OCI-LY7 (cell line): ENCODE measurements at regions not wholly inside any gene's neighbourhood (a gene's known extent, or its start where the extent isn't known, plus 50 kb on each side); places are given as distances from the start of the nearest gene placed in this dataset.

Experiments
- BruUV-seq: library from RNA; stranded (reverse); fragments of 400-500 nt; replicated peaks from 2 replicates; lab custom pipeline; 2021; lab: Mats Ljungman, UMichigan
- CTCF ChIA-PET: fragments of 300-600 bp; sonication (Branson Sonifier 250); formaldehyde crosslinking; loops from one replicate; lab custom pipeline; 2022; ENCODE audit warnings: antibody characterized with exemption; ENCODE audit not compliant: unreplicated experiment; lab: Charles Lee
- POLR2A ChIA-PET: fragments of 300-600 bp; sonication (Branson Sonifier 250); formaldehyde crosslinking; loops from one replicate; lab custom pipeline; 2022; ENCODE audit warnings: antibody characterized with exemption; lab: Charles Lee
- DNase-seq: peaks from one replicate; pipeline ENCODE4 v3.0.0-alpha.2; 2015; ENCODE audit warnings: low spot score
- H2AFZ ChIP-seq: fragments of 200-600 bp; sonication (generic), shearing (Covaris generic); 2 replicates; pipeline ENCODE4 v1.6.1; 2014; ENCODE audit warnings: mild to moderate bottlenecking, antibody characterized with exemption, low read length, moderate library complexity
- H3K27ac ChIP-seq: fragments of 200-600 bp; sonication (generic); 2 replicates; pipeline ENCODE4 v1.5.1; 2014; ENCODE audit warnings: mixed run types, low read depth, mild to moderate bottlenecking, moderate library complexity, low read length, inconsistent platforms; ENCODE audit not compliant: poor library complexity, severe bottlenecking
- H3K36me3 ChIP-seq: fragments of 200-600 bp; sonication (generic); 2 replicates; pipeline ENCODE4 v1.6.1; 2014; ENCODE audit warnings: mild to moderate bottlenecking, antibody characterized with exemption, low read length, moderate library complexity, mixed read lengths; ENCODE audit not compliant: insufficient read depth
- H3K4me1 ChIP-seq: fragments of 200-600 bp; sonication (generic); 2 replicates; pipeline ENCODE4 v1.5.1; 2014; ENCODE audit warnings: mild to moderate bottlenecking, low read length; ENCODE audit not compliant: insufficient read depth, poor library complexity, severe bottlenecking
- H3K4me2 ChIP-seq: fragments of 200-600 bp; sonication (generic); 2 replicates; pipeline ENCODE4 v1.6.1; 2014; ENCODE audit warnings: mild to moderate bottlenecking, low read length
- H3K4me3 ChIP-seq: fragments of 200-600 bp; sonication (generic); 2 replicates; pipeline ENCODE4 v1.5.1; 2014; ENCODE audit warnings: mild to moderate bottlenecking, low read depth, low read length; ENCODE audit not compliant: poor library complexity, severe bottlenecking
- H3K79me2 ChIP-seq: fragments of 200-600 bp; sonication (generic); 2 replicates; pipeline ENCODE4 v1.6.1; 2016; ENCODE audit warnings: low read depth, mild to moderate bottlenecking, low read length, moderate library complexity, mixed read lengths; ENCODE audit not compliant: insufficient read depth
- H3K9me2 ChIP-seq: fragments of 200-600 bp; sonication (generic); 2 replicates; pipeline ENCODE4 v1.6.1; 2016; ENCODE audit warnings: mild to moderate bottlenecking, low read length, mixed read lengths; ENCODE audit not compliant: insufficient read depth
- H3K9me3 ChIP-seq: fragments of 200-600 bp; sonication (generic); 2 replicates; pipeline ENCODE4 v1.6.1; 2014; ENCODE audit warnings: mild to moderate bottlenecking, mixed run types, low read length, mixed read lengths
- H4K20me1 ChIP-seq: fragments of 200-600 bp; sonication (generic); 2 replicates; pipeline ENCODE4 v1.6.1; 2014; ENCODE audit warnings: mild to moderate bottlenecking, antibody characterized with exemption, low read length, moderate library complexity, mixed read lengths; ENCODE audit not compliant: insufficient read depth
- CTCF ChIP-seq: fragments of 200-600 bp; sonication (generic); conservative IDR thresholded peaks from 2 replicates; pipeline ENCODE4 v1.5.1; 2014; ENCODE audit warnings: mild to moderate bottlenecking, antibody characterized with exemption, low read length, moderate library complexity, mixed read lengths
- EZH2phosphoT487 ChIP-seq: fragments of 200-600 bp; sonication (generic); IDR thresholded peaks from 2 replicates; pipeline ENCODE4 v1.6.1; 2018; ENCODE audit warnings: low read depth, borderline replicate concordance, mild to moderate bottlenecking, mixed run types, antibody characterized with exemption, low read length, moderate library complexity, mixed read lengths
- intact Hi-C: fragments of 100-400 bp; cut with micrococcal nuclease; formaldehyde crosslinking; loops from one replicate; pipeline ENCODE4 v1.10.0; 2022; ENCODE audit not compliant: unreplicated experiment

GRCh38 chr1:14100444-14100843 is 400.5 kb downstream of the PRDM2 start:
- Histone ChIP-seq H3K9me3 (no peaks in the 10 kb centered on the region), H3K9me2 (no peaks in the 10 kb centered on the region), H3K79me2 (no peaks in the 10 kb centered on the region), H3K4me2 (no peak overlapping the region), H2AFZ (no peak overlapping the region), H3K36me3 (no peaks in the 10 kb centered on the region), H4K20me1 (no peaks in the 10 kb centered on the region), H3K4me3 (no peak overlapping the region), H3K4me1 (peaks cover 7% of the 10 kb centered on the region), H3K27ac (no peak overlapping the region)
- no peak for DNase-seq
- ChIA-PET POLR2A (no interaction called here), CTCF (no interaction called here)
- TF ChIP-seq EZH2phosphoT487: no peak
- no peak for TF ChIP-seq CTCF
- intact Hi-C loops: no loop called here
- BruUV-seq: no TSS peak

GRCh38 chr1:14100919-14101318 is 400.9 kb downstream of the PRDM2 start:
- no peaks in the 10 kb centered on the region for H3K79me2 ChIP-seq
- no peaks in the 10 kb centered on the region for H3K9me3 ChIP-seq
- ChIA-PET POLR2A (no interaction called here), CTCF (no interaction called here)
- H3K36me3 ChIP-seq: no peaks in the 10 kb centered on the region
- no peak for DNase-seq
- no peak overlapping the region for H3K4me2 ChIP-seq
- no peaks in the 10 kb centered on the region for H4K20me1 ChIP-seq
- no peak overlapping the region for H3K4me3 ChIP-seq
- no peak overlapping the region for H2AFZ ChIP-seq
- no peak for TF ChIP-seq CTCF
- no peak for TF ChIP-seq EZH2phosphoT487
- intact Hi-C loops: no loop called here
- H3K4me1 ChIP-seq: peaks cover 7% of the 10 kb centered on the region
- BruUV-seq: no TSS peak
- H3K27ac ChIP-seq: no peak overlapping the region
- H3K9me2 ChIP-seq: no peaks in the 10 kb centered on the region

GRCh38 chr1:14102180-14102579 is 402.2 kb downstream of the PRDM2 start:
- no peak for DNase-seq
- no TSS peak for BruUV-seq
- no peaks in the 10 kb centered on the region for H3K79me2 ChIP-seq
- no peaks in the 10 kb centered on the region for H3K36me3 ChIP-seq
- H3K4me3 ChIP-seq: no peak overlapping the region
- no peaks in the 10 kb centered on the region for H3K9me3 ChIP-seq
- TF ChIP-seq CTCF: no peak
- TF ChIP-seq EZH2phosphoT487: no peak
- intact Hi-C loops: no loop called here
- CTCF ChIA-PET: no interaction called here
- H3K4me2 ChIP-seq: no peak overlapping the region
- no peaks in the 10 kb centered on the region for H3K9me2 ChIP-seq
- no peak overlapping the region for H2AFZ ChIP-seq
- H3K4me1 ChIP-seq: peaks cover 7% of the 10 kb centered on the region
- POLR2A ChIA-PET: no interaction called here
- no peaks in the 10 kb centered on the region for H4K20me1 ChIP-seq
- H3K27ac ChIP-seq: no peak overlapping the region
